ENCODE measurements at regions not wholly inside any gene's neighbourhood (a gene's known extent, or its start where the extent isn't known, plus 50 kb on each side); places are given as distances from the start of the nearest gene placed in this dataset.

DNA sequence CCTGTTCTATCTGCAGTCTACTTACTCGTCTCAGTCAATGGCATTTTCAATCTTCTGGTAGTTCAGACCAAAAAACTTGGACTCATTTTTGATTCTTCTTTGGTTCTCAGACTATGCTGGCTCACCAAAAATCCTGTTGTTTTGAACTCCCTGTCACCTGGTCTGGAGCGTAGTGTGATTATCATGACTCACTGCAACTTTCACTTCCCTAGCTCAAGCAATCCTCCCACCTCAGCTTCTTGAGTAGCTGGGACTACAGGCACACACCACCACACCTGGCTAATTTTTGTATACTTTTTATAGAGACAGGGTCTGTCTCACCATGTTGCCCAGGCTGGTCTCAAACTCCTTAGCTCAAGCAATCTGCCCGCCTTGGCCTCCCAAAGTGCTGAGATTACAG, 163.3 kb upstream of the CDH7 start:
- TF ChIP-seq, protein P1, sequence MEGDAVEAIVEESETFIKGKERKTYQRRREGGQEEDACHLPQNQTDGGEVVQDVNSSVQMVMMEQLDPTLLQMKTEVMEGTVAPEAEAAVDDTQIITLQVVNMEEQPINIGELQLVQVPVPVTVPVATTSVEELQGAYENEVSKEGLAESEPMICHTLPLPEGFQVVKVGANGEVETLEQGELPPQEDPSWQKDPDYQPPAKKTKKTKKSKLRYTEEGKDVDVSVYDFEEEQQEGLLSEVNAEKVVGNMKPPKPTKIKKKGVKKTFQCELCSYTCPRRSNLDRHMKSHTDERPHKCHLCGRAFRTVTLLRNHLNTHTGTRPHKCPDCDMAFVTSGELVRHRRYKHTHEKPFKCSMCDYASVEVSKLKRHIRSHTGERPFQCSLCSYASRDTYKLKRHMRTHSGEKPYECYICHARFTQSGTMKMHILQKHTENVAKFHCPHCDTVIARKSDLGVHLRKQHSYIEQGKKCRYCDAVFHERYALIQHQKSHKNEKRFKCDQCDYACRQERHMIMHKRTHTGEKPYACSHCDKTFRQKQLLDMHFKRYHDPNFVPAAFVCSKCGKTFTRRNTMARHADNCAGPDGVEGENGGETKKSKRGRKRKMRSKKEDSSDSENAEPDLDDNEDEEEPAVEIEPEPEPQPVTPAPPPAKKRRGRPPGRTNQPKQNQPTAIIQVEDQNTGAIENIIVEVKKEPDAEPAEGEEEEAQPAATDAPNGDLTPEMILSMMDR (IDR thresholded peaks at IDR 0.05): no peak
- no peak for TF ChIP-seq POLR2A (IDR thresholded peaks at IDR 0.05)

All from adrenal gland (tissue), 5 donors.